Sigmoid colon (tissue), 4 donors: ENCODE measurements at regions not wholly inside any gene's neighbourhood (a gene's known extent, or its start where the extent isn't known, plus 50 kb on each side); places are given as distances from the start of the nearest gene placed in this dataset.

Experiments
- CTCF ChIP-seq, 4 experiments: fragments of 450-650 bp in 3 of 4; fragments of 200-600 bp in 1 of 4; IDR thresholded peaks; one replicate each; pipeline ENCODE4 v1.5.1; 2016 to 2019; ENCODE audit warnings: antibody characterized with exemption in 4 of 4, mild to moderate bottlenecking in 3 of 4, moderate library complexity in 2 of 4
- EP300 ChIP-seq, 4 donors: sonication (generic); formaldehyde crosslinking; IDR thresholded peaks; one replicate each; pipeline ENCODE4 v1.6.1; 2017; ENCODE audit warnings: antibody characterized with exemption in 4 of 4
- POLR2A ChIP-seq, 2 donors: fragments of 450-650 bp; IDR thresholded peaks; one replicate each; pipeline ENCODE4 v1.6.1; 2016; ENCODE audit warnings: antibody characterized with exemption in 2 of 2, mild to moderate bottlenecking in 2 of 2, moderate library complexity in 2 of 2
- POLR2AphosphoS5 ChIP-seq, 4 donors: sonication (generic); formaldehyde crosslinking; IDR thresholded peaks; one replicate each; pipeline ENCODE4 v1.6.1; 2017; ENCODE audit warnings: antibody characterized with exemption in 4 of 4

GRCh38 chr2:172200495-172201085, 97.9 kb upstream of the DLX2 start:
- peak in 1 of 4 experiments; percentile 11 for TF ChIP-seq CTCF (IDR thresholded peaks at IDR 0.05)
- TF ChIP-seq POLR2A (IDR thresholded peaks at IDR 0.05) = no peak
- TF ChIP-seq EP300 (IDR thresholded peaks at IDR 0.05) = no peak
- no peak for TF ChIP-seq POLR2AphosphoS5 (IDR thresholded peaks at IDR 0.05)
